Effector CD4-positive, alpha-beta T cell (primary cell): ENCODE measurements at regions not wholly inside any gene's neighbourhood (a gene's known extent, or its start where the extent isn't known, plus 50 kb on each side); places are given as distances from the start of the nearest gene placed in this dataset.

Experiments
- DNase-seq: peaks from one replicate; pipeline ENCODE4 v3.0.0-alpha.2; 2020

DNA sequence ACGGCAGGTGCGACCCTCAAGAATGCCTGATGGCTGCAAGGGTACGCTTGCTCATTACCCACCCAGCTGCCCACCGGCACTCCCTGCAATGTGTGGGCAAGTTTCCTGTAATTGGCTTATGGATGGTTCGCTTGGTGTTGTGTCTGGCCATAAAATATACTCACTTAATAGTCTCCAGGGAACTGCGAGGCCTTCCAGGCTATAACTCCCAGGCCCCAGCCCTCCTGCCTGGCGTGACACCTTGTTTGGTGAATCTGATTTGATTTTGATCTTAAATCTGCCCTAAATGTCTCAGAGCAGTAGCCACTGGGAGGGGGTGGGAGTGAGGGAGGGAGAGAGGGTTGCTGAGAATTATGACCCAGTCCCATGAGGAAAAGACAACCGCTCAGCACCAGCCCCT, 572.2 kb downstream of the BUD13 start:
- no peak for DNase-seq

DNA sequence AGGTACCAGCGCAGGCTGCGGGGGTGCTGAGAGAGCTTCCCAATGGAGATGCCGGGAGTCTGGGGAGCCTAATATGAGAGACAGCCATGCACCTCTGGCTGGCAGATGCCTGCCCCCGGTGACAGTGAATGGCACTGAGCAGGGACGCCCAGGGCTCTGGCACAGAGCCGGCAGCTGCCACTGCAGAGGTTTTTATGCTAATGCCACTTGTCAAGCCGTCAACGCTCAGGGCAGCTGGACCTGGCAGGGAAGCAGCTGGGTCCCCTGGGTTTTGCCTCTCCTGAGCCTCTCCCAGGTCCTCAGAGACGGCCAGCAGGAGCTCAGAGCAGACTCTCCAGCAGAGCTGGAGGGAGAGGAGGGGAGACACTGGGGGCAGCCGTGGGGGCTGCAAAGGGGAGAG, 573.6 kb downstream of the BUD13 start:
- no peak for DNase-seq

DNA sequence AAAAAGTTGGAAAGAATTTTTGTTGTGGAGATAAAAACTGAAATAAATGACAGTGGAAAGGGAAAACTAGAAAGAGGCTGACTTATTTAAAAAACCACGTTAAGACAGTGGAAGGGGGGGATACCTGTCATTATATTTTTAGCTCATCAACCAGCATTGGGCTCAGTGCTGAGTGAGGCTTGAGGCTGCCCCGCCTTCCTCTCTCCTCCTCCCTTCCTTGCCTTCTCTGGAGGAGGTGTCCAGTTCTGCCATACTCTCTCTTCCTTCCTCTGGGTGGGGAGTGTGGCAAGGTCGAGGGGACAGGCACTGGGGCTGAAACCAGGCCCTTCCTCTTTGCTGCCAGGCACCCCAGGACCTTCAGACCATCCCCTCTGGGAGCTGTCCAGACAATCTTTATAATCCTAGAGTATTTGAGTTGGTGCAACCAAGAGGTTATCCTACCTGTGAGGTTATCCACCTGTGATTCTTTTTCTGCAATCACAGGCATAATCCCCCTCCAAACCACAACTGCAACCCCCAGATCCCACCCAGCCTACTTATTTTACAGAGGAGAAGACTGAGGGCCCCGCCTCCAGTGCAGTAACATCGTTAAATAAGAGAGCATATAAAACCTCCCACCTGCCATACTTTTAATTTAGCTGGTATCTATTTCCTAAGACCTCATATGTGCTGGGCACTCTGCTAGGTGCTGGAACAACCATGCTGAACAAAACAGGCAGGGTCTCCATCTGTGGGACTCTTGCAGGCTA, 578.5 kb downstream of the BUD13 start:
- no peak for DNase-seq

DNA sequence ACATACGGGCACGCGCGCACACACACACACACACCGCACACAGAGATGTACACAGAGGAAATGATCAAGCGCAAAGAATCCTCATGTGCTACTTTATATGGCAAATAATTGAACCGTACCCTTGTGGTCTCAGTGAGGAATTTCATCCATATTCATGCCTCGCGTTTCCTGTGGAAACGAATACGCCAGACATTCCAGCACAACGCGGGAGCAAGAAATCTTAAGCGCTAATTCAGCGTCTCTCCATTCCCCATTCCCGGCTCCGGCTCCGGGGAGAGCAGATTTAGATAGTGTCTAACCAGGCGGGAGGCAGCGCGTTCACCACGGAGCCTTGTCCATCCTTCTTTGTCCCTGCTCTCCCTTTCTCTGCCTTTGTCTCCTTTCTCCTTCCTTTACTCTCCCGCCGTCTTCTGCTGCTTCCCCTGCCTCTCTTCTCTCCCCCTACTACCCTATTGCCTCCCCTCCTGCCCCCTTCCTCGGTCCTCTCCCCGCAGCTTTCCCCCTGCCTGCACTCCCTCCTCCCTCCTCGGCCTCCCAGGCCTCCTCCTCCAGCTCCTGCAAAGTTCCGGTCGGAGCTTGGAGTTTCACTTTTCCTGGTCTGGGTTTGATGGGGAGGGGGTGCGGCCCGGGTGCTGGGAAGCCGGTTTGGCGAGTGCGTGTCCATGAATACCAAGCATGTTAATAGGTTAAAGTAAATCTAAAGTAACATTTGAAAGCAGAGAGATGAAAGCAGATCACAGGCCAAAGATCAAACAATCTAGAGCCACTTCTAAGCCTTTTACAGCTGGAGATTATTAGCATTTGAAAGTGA, 579.3 kb downstream of the BUD13 start:
- DNase-seq = no peak

DNA sequence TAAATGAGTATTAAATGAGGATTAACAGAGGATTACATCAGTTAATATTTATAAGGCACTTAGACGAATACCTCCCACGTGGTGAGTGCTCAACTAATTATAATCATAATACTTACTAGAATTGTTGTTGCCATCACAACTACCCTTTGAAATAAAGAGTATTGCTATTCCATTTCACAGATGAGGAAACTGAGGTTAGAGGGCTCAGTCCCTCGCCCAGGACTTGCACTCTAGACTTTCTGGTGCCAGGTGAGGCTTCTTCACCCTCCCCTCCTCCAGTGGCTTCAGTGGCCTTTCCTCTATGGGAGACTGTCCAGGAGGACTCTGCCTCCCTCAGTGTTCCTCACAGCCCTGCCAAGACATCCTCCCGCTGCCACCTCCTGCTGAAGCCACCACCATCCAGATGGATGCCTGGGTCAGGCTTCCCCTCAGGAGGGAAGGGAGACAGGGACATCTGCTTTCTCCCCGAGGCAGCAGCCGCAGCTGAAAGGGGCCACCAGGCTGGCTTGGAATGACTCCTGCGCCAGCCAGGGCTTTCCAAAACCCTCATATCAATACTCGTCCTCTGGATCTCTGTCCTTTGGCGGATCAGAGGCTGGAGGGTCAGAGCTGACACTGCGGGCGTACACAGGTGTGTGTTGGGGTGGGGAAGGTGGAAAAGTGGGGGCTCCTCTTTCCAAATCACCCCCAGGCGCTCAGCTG, 580.1 kb downstream of the BUD13 start:
- DNase-seq = no peak

DNA sequence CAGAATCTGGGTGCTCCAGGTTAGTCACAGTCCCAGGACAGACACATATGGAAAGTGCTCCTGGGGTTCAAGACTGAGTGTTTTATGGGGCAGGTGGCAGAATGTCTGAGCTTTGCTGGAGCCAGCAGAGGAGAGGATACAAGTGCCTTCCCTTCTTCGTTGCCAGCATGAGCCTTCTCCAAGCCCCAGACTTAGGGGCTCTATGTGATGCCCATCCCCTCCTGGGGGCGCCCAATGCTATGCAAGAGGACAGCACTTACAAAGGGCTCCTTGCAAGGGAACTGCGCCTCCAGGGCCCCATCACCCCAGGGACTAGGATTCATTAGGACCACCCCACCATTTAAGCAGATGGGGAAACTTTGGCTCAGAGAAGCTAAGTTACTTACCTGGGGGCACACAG, 581.9 kb downstream of the BUD13 start:
- DNase-seq = no peak

DNA sequence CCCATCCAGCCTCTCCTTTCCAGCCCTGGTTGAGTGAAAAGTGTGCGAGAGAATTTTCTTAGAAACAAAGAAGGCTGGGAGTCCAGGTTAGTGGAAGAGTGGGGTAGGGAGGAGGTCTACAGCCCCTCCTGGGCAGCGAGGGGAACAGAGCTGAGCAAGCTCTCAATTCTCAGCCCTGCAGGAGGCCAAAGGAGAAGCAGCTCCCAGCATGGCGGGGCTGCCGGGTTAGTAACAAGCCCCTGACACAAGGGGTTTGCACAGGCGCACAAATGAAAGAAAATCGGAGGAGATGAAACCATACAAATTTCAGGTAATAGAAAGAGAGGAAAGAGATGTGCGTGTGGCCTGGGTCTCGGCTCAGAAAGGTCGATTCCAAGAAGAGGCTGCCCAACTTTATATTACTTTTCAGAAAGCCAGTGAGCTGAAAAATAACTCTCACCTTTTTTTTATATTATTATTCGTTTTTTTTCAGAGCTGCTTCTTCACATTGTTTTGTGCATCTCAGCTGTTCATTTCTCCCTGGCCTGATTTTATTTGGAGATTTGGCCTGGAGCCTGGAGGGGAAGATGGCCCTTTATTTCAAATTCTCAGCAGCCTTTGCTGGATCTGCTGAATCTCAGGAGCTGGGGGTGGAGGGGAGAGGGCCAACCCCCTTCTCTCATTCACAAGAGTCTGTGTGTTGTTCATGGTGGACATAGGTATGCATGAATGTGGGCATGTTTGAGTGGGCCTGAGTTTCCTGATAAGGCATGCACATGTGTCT, 583.2 kb downstream of the BUD13 start:
- no peak for DNase-seq

DNA sequence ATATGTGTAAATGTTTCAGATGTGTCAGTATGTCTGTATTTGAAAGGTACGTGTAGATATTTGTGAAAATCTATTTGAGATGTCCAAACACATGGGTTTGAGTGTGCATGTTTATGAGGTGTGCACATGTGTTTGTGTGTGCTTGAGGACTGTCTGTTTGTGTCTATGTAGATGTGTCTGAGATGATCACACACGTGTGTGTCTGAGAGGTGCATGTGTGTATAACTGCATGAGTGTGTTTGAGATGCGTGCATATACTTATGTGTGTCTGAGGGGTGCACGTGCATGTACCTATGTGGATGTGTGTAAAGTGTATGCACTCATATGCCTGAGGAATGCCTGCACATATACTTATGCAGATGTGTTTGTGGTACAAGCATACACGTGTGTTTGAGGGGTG, 584.4 kb downstream of the BUD13 start:
- DNase-seq = no peak

DNA sequence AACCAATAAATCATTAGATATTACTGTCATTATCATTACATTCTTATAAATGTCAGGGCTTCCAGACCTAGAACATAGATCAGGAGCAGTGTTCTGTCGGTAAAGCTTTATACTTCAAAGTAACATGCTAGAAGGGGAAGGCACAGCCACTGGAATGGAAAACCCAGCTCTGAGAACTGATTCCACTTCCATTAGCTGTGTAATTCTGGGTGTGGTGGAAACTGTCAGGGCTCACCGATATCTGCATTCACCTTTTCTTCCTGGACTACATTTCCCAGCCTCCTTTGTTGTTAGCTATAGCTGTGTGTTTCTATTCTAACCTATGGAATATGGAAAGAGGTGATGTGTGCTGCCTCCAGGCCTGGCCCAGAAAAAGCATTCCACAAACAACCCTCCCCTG, 585.8 kb downstream of the BUD13 start:
- DNase-seq = no peak

DNA sequence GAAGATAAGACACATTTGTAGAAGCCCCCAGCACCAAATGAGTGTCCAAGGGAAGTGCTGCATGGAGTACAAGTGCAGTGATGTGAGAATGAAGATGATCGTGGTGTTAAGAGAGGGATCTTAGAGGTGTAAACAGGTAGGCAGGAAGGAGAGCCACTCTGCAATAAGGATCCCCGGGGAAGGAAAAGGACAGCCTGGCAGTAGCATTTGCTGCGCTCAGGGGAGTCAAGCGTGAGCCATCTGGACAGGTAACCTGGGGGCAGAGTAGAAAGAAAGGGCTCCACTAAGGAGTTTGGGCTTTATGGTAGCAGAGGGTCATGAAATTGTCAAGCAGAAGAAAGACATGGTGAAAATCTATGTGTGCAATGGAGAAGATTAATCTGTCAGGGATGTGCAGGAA, 587.2 kb downstream of the BUD13 start:
- no peak for DNase-seq

DNA sequence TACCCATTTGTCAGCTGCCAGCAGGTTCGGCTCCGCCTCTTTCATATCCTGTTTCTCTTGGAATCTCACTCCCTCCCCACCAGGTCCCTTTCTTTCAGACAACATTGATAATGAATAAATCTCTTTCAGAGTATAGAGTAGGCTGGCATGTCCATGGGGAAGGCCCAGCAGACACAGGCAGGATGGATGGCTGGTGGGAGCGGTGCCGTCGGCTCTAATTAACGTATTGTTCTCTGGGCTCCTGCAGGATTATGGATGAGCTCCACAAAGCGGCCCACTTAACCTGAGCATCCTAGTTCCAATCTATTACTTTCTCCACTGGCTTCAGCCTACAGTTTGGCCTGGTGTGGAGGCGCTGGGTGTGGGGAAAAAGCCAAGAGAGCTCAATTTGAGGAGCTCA, 588.0 kb downstream of the BUD13 start:
- DNase-seq = no peak

DNA sequence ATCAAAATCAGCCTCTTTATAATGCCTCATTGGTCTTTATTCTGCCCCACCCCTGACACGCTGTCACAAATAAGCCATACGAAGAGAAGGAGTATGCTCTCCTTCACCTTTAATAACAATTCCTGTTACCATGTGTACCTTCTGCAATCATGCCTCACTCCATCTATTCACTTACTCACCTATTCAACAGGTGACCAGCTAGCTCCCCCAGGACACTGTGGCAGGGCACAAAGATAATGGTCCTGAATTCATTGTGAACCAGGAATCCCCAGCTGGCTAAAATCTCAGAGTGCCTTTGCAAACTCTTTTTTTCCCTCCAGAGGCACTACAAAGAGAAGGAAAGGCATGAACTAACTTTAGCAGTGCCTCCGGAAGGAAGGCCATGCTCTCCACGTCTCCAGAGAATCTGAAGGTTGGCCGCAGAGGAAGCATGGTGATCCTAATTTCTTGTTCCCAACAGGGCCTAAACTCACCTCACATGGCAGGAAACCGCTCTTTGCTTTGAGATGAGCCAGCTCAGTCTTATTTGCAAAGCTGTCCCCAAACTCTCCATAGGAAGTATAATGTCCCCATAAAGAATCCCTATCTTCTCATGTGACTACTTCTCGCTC, 590.3 kb downstream of the BUD13 start:
- no peak for DNase-seq

DNA sequence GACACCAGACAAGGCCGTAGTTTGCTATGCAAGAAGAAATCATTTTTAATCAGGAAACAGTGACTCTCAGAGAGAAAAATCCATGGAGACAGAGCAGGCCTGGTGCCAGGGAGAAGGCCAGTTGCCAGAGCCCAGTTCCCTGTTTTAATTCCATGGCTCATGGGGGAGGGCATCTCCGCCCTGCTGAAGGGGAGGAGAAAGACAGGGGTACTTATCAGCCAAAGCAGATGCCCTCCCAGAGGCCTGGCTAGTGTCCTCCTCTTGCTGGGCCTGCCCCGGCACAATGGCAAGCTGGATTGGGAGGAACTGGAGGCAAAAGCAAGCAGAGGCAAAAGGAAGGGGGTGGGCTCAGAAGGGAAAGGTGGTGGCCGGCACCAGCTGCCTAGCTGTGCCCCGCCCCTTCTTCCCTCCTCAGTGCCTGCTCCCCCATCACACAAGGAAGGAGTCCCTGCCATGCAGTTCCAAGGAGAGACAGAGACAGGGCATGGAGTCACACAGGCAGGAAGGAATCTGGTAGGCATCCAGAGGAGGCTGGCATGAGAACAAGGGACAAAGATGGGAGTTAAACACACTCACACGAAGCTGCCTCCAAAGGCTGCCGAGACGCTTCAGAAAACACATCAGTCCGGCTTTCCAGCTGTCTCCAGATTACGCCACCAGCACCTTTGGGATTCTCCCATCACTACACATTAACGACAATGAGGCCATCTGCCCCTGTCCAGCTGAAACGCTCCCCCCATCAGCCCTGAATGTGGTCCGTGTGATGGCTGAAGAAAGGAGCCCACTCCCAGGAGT, 591.8 kb downstream of the BUD13 start:
- DNase-seq = no peak

DNA sequence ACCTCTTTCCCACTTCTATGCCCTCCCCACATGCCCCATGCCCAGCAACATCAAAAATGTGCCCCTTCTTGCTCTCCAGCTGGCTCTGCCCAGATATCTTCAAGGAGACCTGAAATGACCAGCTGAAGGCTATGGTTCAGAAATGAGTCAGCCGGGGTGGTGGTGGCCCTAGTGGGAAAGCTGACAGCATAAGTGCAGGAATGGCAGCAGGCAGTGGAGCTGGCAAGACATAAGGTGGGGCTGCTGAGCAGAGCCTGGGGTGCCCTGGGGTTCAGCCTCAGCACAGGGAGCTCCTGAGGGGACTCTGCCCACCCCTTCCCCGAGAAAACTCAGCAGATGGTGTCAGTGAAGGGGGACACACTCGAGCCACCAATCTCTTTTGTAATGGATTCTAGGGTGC, 593.4 kb downstream of the BUD13 start:
- DNase-seq = no peak

DNA sequence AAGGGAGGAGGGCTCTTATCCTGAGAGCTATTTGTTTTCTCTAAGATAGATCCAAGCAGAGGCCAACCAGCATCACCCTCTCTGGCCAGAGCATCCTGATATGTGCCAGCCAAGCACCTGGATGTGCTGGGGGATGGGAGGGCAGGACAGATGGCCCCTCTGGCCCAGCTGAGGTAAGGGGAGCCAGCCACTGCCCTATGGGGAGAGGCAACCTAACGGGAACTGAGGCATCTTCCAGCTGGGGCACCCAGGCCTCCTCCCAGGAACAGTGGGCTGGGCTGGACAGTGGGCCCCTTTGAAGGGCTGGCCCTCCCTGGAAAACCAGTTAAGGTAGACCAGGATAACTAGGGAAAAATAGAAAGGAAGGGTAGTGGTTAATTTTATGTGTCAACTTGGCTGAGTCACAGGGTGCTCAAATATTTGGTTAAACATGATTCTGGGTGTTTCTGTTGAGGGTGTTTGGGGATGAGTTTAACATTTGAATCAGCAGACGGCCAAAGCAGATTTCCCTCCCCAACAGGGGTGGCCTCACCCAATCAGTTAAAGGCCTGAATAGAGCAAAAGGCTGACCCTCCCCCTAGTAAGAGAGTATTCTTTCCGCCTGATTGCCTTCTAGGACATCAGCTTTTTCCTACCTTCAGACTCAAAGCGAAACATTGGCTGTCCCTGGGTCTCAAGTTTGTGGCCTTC, 595.1 kb downstream of the BUD13 start:
- DNase-seq = no peak

DNA sequence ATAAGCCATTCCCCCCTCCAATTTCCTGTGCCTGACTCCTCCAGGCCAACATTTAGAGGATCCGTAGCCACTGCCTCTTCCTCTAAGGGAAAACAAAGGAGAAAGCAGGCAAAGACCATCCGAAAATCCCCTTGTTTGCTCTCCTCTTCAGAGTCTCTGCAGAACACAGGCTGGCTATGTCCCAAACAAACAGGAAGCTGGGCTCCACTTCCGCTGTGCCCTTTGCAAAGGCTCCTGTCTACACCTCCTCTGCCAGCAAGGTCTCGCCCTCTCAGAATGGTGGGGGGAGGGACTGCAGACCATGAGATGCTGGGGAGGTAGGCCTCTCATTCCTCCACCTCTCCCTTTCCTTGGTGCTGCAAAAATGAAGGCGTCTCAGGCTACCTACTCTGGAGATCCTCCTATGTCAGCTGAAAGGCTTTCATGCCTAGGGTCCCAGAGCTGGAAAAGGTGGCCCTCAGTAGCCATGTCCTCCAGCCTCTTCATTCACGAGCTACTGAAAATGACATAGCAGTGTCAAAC, 596.2 kb downstream of the BUD13 start:
- DNase-seq = no peak

DNA sequence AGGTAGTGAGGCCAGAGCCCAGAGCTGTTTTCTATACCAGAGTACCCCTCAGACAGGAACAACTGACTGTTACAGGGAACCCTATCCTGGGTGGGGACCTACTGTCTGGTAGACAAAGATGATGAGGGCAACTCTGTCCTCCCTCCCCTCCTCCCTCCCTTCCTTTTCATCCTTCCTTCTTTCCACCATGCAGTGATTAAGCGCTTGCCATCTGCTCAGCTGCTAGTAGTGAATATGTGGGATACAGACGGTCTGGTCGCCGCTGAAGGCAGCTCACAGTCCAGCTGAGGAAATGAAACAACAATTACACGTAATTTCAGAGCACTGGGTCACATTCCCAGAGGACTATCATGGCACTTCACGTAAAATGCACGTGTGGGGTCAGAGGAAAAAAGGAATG, 597.1 kb downstream of the BUD13 start:
- DNase-seq = no peak

DNA sequence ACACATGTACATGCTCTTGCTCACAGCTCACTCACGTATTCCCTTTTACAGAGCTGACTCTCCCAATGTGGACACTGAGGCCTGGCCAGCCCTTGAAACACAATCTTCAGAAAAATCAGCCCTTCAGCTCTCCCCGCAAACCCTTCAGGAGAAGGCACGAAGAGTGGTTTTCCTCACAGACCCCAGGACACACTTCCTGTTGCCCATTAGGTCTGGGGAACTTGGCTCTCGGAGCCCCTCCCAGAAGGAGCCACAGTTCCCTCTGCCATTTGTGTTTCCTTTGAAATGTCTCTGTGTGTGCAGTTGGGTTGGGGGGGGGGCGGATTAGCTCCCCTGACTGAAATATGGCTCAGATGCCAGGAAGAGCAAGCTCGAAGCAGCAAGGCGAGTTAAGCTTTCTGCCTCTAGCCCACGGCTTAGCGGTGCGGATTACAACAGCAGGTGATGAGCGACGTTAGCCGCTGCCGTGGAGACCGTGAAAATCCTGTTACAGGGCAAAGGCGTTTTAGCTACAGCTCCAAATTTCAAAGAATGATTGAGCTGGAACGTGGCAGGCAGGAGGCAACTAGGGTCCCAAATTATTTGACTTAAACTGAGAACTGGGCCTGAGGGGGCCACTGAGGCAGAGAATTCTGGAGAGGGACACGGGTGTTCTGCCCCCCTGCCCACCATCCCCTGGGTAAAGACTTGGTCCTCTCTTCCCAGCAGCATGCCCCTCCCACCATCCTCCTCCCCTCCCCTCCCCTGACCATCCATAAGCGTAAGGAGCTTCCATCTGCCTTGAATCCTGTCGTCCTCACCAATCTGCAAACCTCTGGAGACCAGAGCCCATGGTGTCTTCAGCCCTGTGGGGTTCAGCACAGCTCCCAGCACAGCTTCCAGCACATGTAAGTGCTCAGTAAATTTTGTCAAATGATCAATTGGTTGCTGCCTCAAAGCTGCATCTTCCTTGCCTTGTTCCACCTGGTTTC, 598.6 kb downstream of the BUD13 start:
- DNase-seq = no peak

DNA sequence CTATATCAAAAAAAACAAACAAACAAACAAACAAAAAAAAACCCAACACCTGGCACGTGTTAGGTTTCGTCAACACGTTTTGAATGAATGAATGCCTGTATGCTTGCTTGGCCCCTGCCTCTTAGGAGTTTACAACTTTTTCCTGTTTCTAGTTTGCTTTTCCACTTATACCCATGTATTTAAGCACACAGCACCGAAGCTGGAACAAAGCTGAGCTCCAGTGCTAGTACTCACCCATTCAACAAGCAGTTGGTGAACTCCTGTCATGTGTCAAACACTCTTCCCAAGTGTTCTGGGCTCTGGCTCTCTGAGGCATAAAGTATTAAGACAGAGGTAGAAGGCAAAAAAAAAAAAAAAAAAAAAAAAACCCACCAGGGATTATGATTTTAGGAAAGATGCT, 599.3 kb downstream of the BUD13 start:
- DNase-seq = no peak

DNA sequence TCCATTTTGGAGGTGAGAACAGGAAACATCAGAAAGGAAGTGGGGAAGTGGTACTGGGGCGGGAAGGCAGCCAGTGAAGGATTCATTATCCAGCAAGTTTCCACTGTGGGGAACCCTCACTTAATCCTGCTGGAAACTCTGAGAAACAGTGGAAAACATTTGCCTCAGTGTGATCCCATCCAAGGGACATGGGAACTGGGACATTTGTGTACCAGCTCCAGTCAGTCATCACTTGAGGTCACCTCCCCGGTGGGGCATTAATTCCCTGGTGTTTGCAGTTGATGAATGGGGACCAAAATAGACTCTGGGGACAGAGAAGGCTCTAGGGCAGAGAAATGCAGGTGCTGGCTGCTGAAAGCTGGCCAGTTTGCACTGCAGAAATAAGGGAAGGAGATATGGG, 599.9 kb downstream of the BUD13 start:
- DNase-seq = no peak
